DND-41 (cell line): ENCODE measurements at regions not wholly inside any gene's neighbourhood (a gene's known extent, or its start where the extent isn't known, plus 50 kb on each side); places are given as distances from the start of the nearest gene placed in this dataset.
"Not testable (repeated sequence)": the region's sequence is repeated elsewhere in the genome, so short reads cannot be mapped to it uniquely, and the experiment has no call there.

Experiments used
- ATAC-seq: fragments of 200-7000 bp; cut with Tn5 transposase; 3 replicates; pipeline ENCODE4 v1.9.1; 2021; ENCODE audit warnings: low read depth; ENCODE audit not compliant: insufficient read depth
- DNase-seq: peaks from one replicate; pipeline ENCODE4 v3.0.0-alpha.2; 2020
- H2AFZ ChIP-seq: 2 replicates; pipeline ENCODE4 v1.6.0; 2012; ENCODE audit warnings: low read depth, low read length
- H3K27ac ChIP-seq: 2 replicates; pipeline ENCODE4 v1.5.1; 2012; ENCODE audit warnings: low read length, inconsistent platforms
- H3K27me3 ChIP-seq: fragments of 200-600 bp; sonication (generic); 2 replicates; pipeline ENCODE4 v1.6.0; 2012; ENCODE audit warnings: low read length, mild to moderate bottlenecking, inconsistent platforms; ENCODE audit not compliant: insufficient read depth, poor library complexity
- H3K36me3 ChIP-seq: 2 replicates; pipeline ENCODE4 v1.5.1; 2012; ENCODE audit warnings: low read length, inconsistent platforms; ENCODE audit not compliant: insufficient read depth
- H3K4me1 ChIP-seq: 2 replicates; pipeline ENCODE4 v1.5.1; 2012; ENCODE audit warnings: mild to moderate bottlenecking, low read length; ENCODE audit not compliant: insufficient read depth
- H3K4me2 ChIP-seq: 2 replicates; pipeline ENCODE4 v1.6.0; 2012; ENCODE audit warnings: mild to moderate bottlenecking, moderate library complexity, low read length, inconsistent platforms; ENCODE audit not compliant: insufficient read depth
- H3K4me3 ChIP-seq, 2 experiments: fragments of 200-600 bp in 1 of 2; shearing (Covaris generic) in 1 of 2; 2 replicates each; pipeline ENCODE4 v1.5.1; 2012 to 2016; ENCODE audit warnings: inconsistent platforms in 2 of 2, low read length in 2 of 2, mild to moderate bottlenecking in 2 of 2, low read depth in 1 of 2, moderate library complexity in 1 of 2
- H3K79me2 ChIP-seq: 2 replicates; pipeline ENCODE4 v1.6.0; 2012; ENCODE audit warnings: low read length, inconsistent platforms; ENCODE audit not compliant: insufficient read depth
- H3K9ac ChIP-seq: 2 replicates; pipeline ENCODE4 v1.6.0; 2012; ENCODE audit warnings: low read depth, mild to moderate bottlenecking, inconsistent platforms, low read length, moderate library complexity
- H3K9me3 ChIP-seq: 2 replicates; pipeline ENCODE4 v1.5.1; 2012; ENCODE audit warnings: low read length, moderate library complexity, mild to moderate bottlenecking, inconsistent platforms; ENCODE audit not compliant: insufficient read depth, severe bottlenecking
- H4K20me1 ChIP-seq: 2 replicates; pipeline ENCODE4 v1.6.0; 2012; ENCODE audit warnings: low read length; ENCODE audit not compliant: insufficient read depth
- CTCF ChIP-seq: IDR thresholded peaks from 2 replicates; pipeline ENCODE4 v1.5.1; 2012; ENCODE audit warnings: borderline replicate concordance, low read length, moderate library complexity, mild to moderate bottlenecking; ENCODE audit not compliant: poor library complexity, severe bottlenecking; ENCODE audit errors: extremely low read depth
- EZH2 ChIP-seq: IDR thresholded peaks from 3 replicates; pipeline ENCODE4 v1.6.1; 2012; ENCODE audit warnings: borderline replicate concordance, low read depth, mild to moderate bottlenecking, moderate library complexity, low read length, inconsistent platforms; ENCODE audit not compliant: severe bottlenecking

- Histone ChIP-seq H3K9me3 (no peaks in the 10 kb centered on the region), H3K36me3 (no peaks in the 10 kb centered on the region), H3K4me3 (no peak overlapping the region), H2AFZ (no peak overlapping the region), H3K9ac (no peak overlapping the region), H4K20me1 (no peaks in the 10 kb centered on the region), H3K4me1 (no peaks in the 10 kb centered on the region), H3K27ac (no peak overlapping the region), H3K4me2 (no peak overlapping the region), H3K79me2 (no peaks in the 10 kb centered on the region), H3K27me3 (no peaks in the 10 kb centered on the region)
- no peak for DNase-seq
- TF ChIP-seq EZH2: no peak
- TF ChIP-seq CTCF: no peak
- ATAC-seq: no peak
These were observed 112.8 kb upstream of the C2CD4B start for GRCh38 chr15:62277816-62278394.

- no peak for DNase-seq
- Histone ChIP-seq H3K36me3 (no peaks in the 10 kb centered on the region), H3K79me2 (no peaks in the 10 kb centered on the region), H3K9ac (no peak overlapping the region), H3K27ac (no peak overlapping the region), H2AFZ (no peak overlapping the region), H4K20me1 (no peaks in the 10 kb centered on the region), H3K4me2 (no peak overlapping the region), H3K4me3 (no peak overlapping the region), H3K4me1 (no peaks in the 10 kb centered on the region), H3K27me3 (no peaks in the 10 kb centered on the region), H3K9me3 (no peaks in the 10 kb centered on the region)
- TF ChIP-seq CTCF (no peak), EZH2 (no peak)
- no peak for ATAC-seq
These were observed 113.4 kb upstream of the C2CD4B start for GRCh38 chr15:62278534-62278933.

- TF ChIP-seq CTCF (no peak), EZH2 (no peak)
- DNase-seq: no peak
- ATAC-seq: no peak
- Histone ChIP-seq H3K9ac (no peak overlapping the region), H3K4me3 (no peak overlapping the region), H3K4me2 (no peak overlapping the region), H4K20me1 (no peaks in the 10 kb centered on the region), H2AFZ (no peak overlapping the region), H3K9me3 (no peaks in the 10 kb centered on the region), H3K4me1 (no peaks in the 10 kb centered on the region), H3K27me3 (no peaks in the 10 kb centered on the region), H3K79me2 (no peaks in the 10 kb centered on the region), H3K36me3 (no peaks in the 10 kb centered on the region), H3K27ac (no peak overlapping the region)
These were observed 114.0 kb upstream of the C2CD4B start for GRCh38 chr15:62279041-62279440.

- H3K79me2 ChIP-seq: no peaks in the 10 kb centered on the region
- no peaks in the 10 kb centered on the region for H3K36me3 ChIP-seq
- no peaks in the 10 kb centered on the region for H4K20me1 ChIP-seq
- H3K9me3 ChIP-seq: no peaks in the 10 kb centered on the region
- no peak overlapping the region for H3K9ac ChIP-seq
- H3K27me3 ChIP-seq: no peaks in the 10 kb centered on the region
- H3K4me2 ChIP-seq: no peak overlapping the region
- no peak overlapping the region for H2AFZ ChIP-seq
- no peak overlapping the region for H3K27ac ChIP-seq
- no peaks in the 10 kb centered on the region for H3K4me1 ChIP-seq
- H3K4me3 ChIP-seq: no peak overlapping the region
- no peak for TF ChIP-seq EZH2
- no peak for TF ChIP-seq CTCF
- ATAC-seq (no peak), DNase-seq (no peak)
These were observed 115.5 kb upstream of the C2CD4B start for GRCh38 chr15:62280625-62281024.

GRCh38 chr15:62281801-62282200 lies 116.7 kb upstream of the C2CD4B start:
- not testable (repeated sequence) for H3K9ac ChIP-seq, H3K36me3 ChIP-seq, H2AFZ ChIP-seq, H3K27ac ChIP-seq, H3K4me2 ChIP-seq, H3K9me3 ChIP-seq, ATAC-seq, H3K79me2 ChIP-seq, H3K27me3 ChIP-seq, H4K20me1 ChIP-seq, H3K4me1 ChIP-seq, H3K4me3 ChIP-seq, DNase-seq
